ENCODE measurements at regions not wholly inside any gene's neighbourhood (a gene's known extent, or its start where the extent isn't known, plus 50 kb on each side); places are given as distances from the start of the nearest gene placed in this dataset.
"Not testable (repeated sequence)": the region's sequence is repeated elsewhere in the genome, so short reads cannot be mapped to it uniquely, and the experiment has no call there.

- no peak for DNase-seq
- H3K36me3 ChIP-seq, result no peaks in the 10 kb centered on the region
- no peaks in the 10 kb centered on the region for H3K4me1 ChIP-seq
- intact Hi-C loops (cut with DNase I), result no loop called here
- H3K27ac ChIP-seq, result no peak overlapping the region
- no peak overlapping the region for H3K4me3 ChIP-seq
- TF ChIP-seq CTCF (IDR thresholded peaks at IDR 0.05), result no peak
- peaks cover 0 to 5% of the 10 kb centered on the region in 2 donors for H3K9me3 ChIP-seq
- ATAC-seq, result no peak
- H3K27me3 ChIP-seq, result no peaks in the 10 kb centered on the region
Measured at GRCh38 chr3:80898211-80898610, 863.2 kb downstream of the GBE1 start.

- ATAC-seq; H3K9me3 ChIP-seq; DNase-seq; H3K4me3 ChIP-seq; H3K36me3 ChIP-seq; H3K27ac ChIP-seq; intact Hi-C loops (cut with DNase I); H3K27me3 ChIP-seq; H3K4me1 ChIP-seq: not testable (repeated sequence)
Measured at GRCh38 chr3:80897005-80897404, 864.4 kb downstream of the GBE1 start.

- Histone ChIP-seq H3K27ac (no peak overlapping the region), H3K36me3 (no peaks in the 10 kb centered on the region), H3K4me1 (no peaks in the 10 kb centered on the region), H3K9me3 (peaks cover 0 to 2% of the 10 kb centered on the region in 2 donors), H3K4me3 (no peak overlapping the region), H3K27me3 (no peaks in the 10 kb centered on the region)
- intact Hi-C loops (cut with DNase I), result no loop called here
- TF ChIP-seq CTCF (IDR thresholded peaks at IDR 0.05), result no peak
- DNase-seq, result no peak
- no peak for ATAC-seq
Measured at GRCh38 chr3:80890571-80890970, 870.9 kb downstream of the GBE1 start.

GRCh38 chr3:80889535-80889934 is 871.9 kb downstream of the GBE1 start:
- no peak for DNase-seq
- Histone ChIP-seq H3K36me3 (no peaks in the 10 kb centered on the region), H3K4me3 (no peak overlapping the region), H3K27ac (no peak overlapping the region), H3K27me3 (no peaks in the 10 kb centered on the region), H3K9me3 (peaks cover 0 to 3% of the 10 kb centered on the region in 2 donors), H3K4me1 (no peaks in the 10 kb centered on the region)
- ATAC-seq, result no peak
- TF ChIP-seq CTCF (IDR thresholded peaks at IDR 0.05), result no peak
- intact Hi-C loops (cut with DNase I), result no loop called here

GRCh38 chr3:80870476-80871041 is 890.9 kb downstream of the GBE1 start:
- no peaks in the 10 kb centered on the region for H3K4me1 ChIP-seq
- ATAC-seq (no peak), DNase-seq (no peak)
- H3K9me3 ChIP-seq, result peaks cover 0 to 29% of the 10 kb centered on the region in 2 donors
- no peak overlapping the region for H3K4me3 ChIP-seq
- H3K27me3 ChIP-seq, result no peaks in the 10 kb centered on the region
- H3K27ac ChIP-seq, result no peak overlapping the region
- no peak for TF ChIP-seq CTCF (IDR thresholded peaks at IDR 0.05)
- H3K36me3 ChIP-seq, result no peaks in the 10 kb centered on the region
- intact Hi-C loops (cut with DNase I), result no loop called here

GRCh38 chr3:80855482-80855881 is 906.0 kb downstream of the GBE1 start:
- no peak for ATAC-seq
- no peak for DNase-seq
- no peak overlapping the region for H3K27ac ChIP-seq

More at GRCh38 chr3:80855482-80855881, 906.0 kb downstream of the GBE1 start:
- H3K4me1 ChIP-seq, result no peaks in the 10 kb centered on the region
- no peak for TF ChIP-seq CTCF (IDR thresholded peaks at IDR 0.05)
- intact Hi-C loops (cut with DNase I), result no loop called here
- H3K4me3 ChIP-seq, result no peak overlapping the region
- H3K36me3 ChIP-seq, result no peaks in the 10 kb centered on the region
- no peaks in the 10 kb centered on the region for H3K9me3 ChIP-seq
- H3K27me3 ChIP-seq, result no peaks in the 10 kb centered on the region
